Loucy (cell line): ENCODE measurements at regions not wholly inside any gene's neighbourhood (a gene's known extent, or its start where the extent isn't known, plus 50 kb on each side); places are given as distances from the start of the nearest gene placed in this dataset.

ENCODE experiments used
- H2AFZ ChIP-seq: fragments of 200-600 bp; sonication (generic); 2 replicates; pipeline ENCODE4 v1.6.0; 2016; ENCODE audit warnings: antibody characterized with exemption, mild to moderate bottlenecking, low read length, moderate library complexity
- H3F3A ChIP-seq: fragments of 200-600 bp; 2 replicates; pipeline ENCODE4 v1.6.0; 2016; ENCODE audit warnings: antibody characterized with exemption, low read depth, mild to moderate bottlenecking
- H3K27me3 ChIP-seq: fragments of 200-600 bp; sonication (generic); 2 replicates; pipeline ENCODE4 v1.6.1; 2014; ENCODE audit warnings: low read length, mild to moderate bottlenecking; ENCODE audit not compliant: insufficient read depth, poor library complexity, severe bottlenecking
- H3K36me3 ChIP-seq: fragments of 200-600 bp; sonication (generic); 2 replicates; pipeline ENCODE4 v1.6.1; 2016; ENCODE audit warnings: low read length; ENCODE audit not compliant: insufficient read depth
- H3K4me1 ChIP-seq: fragments of 200-600 bp; sonication (generic); 2 replicates; pipeline ENCODE4 v1.5.1; 2014; ENCODE audit warnings: low read length, mild to moderate bottlenecking; ENCODE audit not compliant: insufficient read depth, poor library complexity, severe bottlenecking
- H3K4me2 ChIP-seq: fragments of 200-600 bp; sonication (generic); 2 replicates; pipeline ENCODE4 v1.6.0; 2014; ENCODE audit warnings: antibody characterized with exemption, low read length, low read depth, mild to moderate bottlenecking; ENCODE audit not compliant: poor library complexity, severe bottlenecking
- H3K4me3 ChIP-seq: fragments of 200-600 bp; sonication (generic); 2 replicates; pipeline ENCODE4 v1.5.1; 2014; ENCODE audit warnings: low read length, mild to moderate bottlenecking, mixed read lengths; ENCODE audit not compliant: poor library complexity, severe bottlenecking
- H3K79me2 ChIP-seq: fragments of 200-600 bp; sonication (generic); 2 replicates; pipeline ENCODE4 v1.6.1; 2014; ENCODE audit warnings: low read length; ENCODE audit not compliant: insufficient read depth
- H3K9ac ChIP-seq: fragments of 200-600 bp; sonication (generic); 2 replicates; pipeline ENCODE4 v1.6.0; 2014; ENCODE audit warnings: mild to moderate bottlenecking, low read depth, low read length, moderate library complexity; ENCODE audit not compliant: poor library complexity, severe bottlenecking
- H3K9me2 ChIP-seq: fragments of 200-600 bp; sonication (generic); replicated peaks from 2 replicates; pipeline ENCODE4 v1.6.1; 2016; ENCODE audit warnings: low read depth, low read length, mixed read lengths
- H3K9me3 ChIP-seq: fragments of 200-600 bp; sonication (generic); 2 replicates; pipeline ENCODE4 v1.6.1; 2014; ENCODE audit warnings: mild to moderate bottlenecking, antibody characterized with exemption, low read length, low read depth; ENCODE audit not compliant: insufficient read depth
- H4K20me1 ChIP-seq: fragments of 200-600 bp; sonication (generic); 2 replicates; pipeline ENCODE4 v1.6.0; 2014; ENCODE audit warnings: antibody characterized with exemption, low read length, mild to moderate bottlenecking; ENCODE audit not compliant: insufficient read depth, poor library complexity, severe bottlenecking
- CTCF ChIP-seq: fragments of 200-600 bp; sonication (generic); conservative IDR thresholded peaks from 2 replicates; pipeline ENCODE4 v1.5.1; 2014; ENCODE audit warnings: mild to moderate bottlenecking, antibody characterized with exemption, low read length
- EZH2phosphoT487 ChIP-seq: fragments of 200-600 bp; IDR thresholded peaks from 2 replicates; pipeline ENCODE4 v1.6.1; 2018; ENCODE audit warnings: antibody characterized with exemption, mild to moderate bottlenecking, moderate library complexity, borderline replicate concordance

GRCh38 chr1:91621360-91621759, 120.7 kb downstream of the CDC7 start:
- no peak overlapping the region for H2AFZ ChIP-seq
- no peaks in the 10 kb centered on the region for H3K27me3 ChIP-seq
- H3K9me2 ChIP-seq = no peaks in the 10 kb centered on the region
- no peaks in the 10 kb centered on the region for H4K20me1 ChIP-seq
- TF ChIP-seq EZH2phosphoT487 (no peak), CTCF (no peak)
- no peak overlapping the region for H3K4me2 ChIP-seq
- H3F3A ChIP-seq = no peaks in the 10 kb centered on the region
- H3K9ac ChIP-seq = no peak overlapping the region
- H3K36me3 ChIP-seq = no peaks in the 10 kb centered on the region
- H3K4me3 ChIP-seq = no peak overlapping the region
- H3K4me1 ChIP-seq = no peaks in the 10 kb centered on the region
- no peaks in the 10 kb centered on the region for H3K79me2 ChIP-seq
- no peaks in the 10 kb centered on the region for H3K9me3 ChIP-seq

GRCh38 chr1:91621907-91622306, 121.3 kb downstream of the CDC7 start:
- Histone ChIP-seq H3F3A (no peaks in the 10 kb centered on the region), H3K4me1 (no peaks in the 10 kb centered on the region), H3K4me3 (no peak overlapping the region), H3K79me2 (no peaks in the 10 kb centered on the region), H3K27me3 (no peaks in the 10 kb centered on the region), H3K36me3 (no peaks in the 10 kb centered on the region), H4K20me1 (no peaks in the 10 kb centered on the region), H3K9me2 (no peaks in the 10 kb centered on the region), H3K9ac (no peak overlapping the region), H2AFZ (no peak overlapping the region), H3K4me2 (no peak overlapping the region), H3K9me3 (no peaks in the 10 kb centered on the region)
- no peak for TF ChIP-seq EZH2phosphoT487
- TF ChIP-seq CTCF = no peak

- Histone ChIP-seq H3F3A (no peaks in the 10 kb centered on the region), H2AFZ (no peak overlapping the region), H3K4me3 (no peak overlapping the region), H4K20me1 (no peaks in the 10 kb centered on the region), H3K9me3 (no peaks in the 10 kb centered on the region), H3K79me2 (no peaks in the 10 kb centered on the region), H3K4me1 (no peaks in the 10 kb centered on the region), H3K9me2 (no peaks in the 10 kb centered on the region), H3K9ac (no peak overlapping the region), H3K36me3 (no peaks in the 10 kb centered on the region), H3K27me3 (no peaks in the 10 kb centered on the region), H3K4me2 (no peak overlapping the region)
- TF ChIP-seq CTCF = no peak
- TF ChIP-seq EZH2phosphoT487 = no peak
Observed at GRCh38 chr1:91622616-91623015, 122.0 kb downstream of the CDC7 start.
